ENCODE measurements at regions not wholly inside any gene's neighbourhood (a gene's known extent, or its start where the extent isn't known, plus 50 kb on each side); places are given as distances from the start of the nearest gene placed in this dataset.
"Not testable (repeated sequence)": the region's sequence is repeated elsewhere in the genome, so short reads cannot be mapped to it uniquely, and the experiment has no call there.

- ATAC-seq (no peak), DNase-seq (no peak)
- WGBS (ENCODE audit: insufficient coverage) = 86% methylated on average over 19 of the region's 19 CpGs
- Histone ChIP-seq H3K27me3 (ENCODE audit: control insufficient read depth, insufficient read depth, low read length) (no peaks in the 10 kb centered on the region), H3K27ac (ENCODE audit: low read length) (no peak overlapping the region), H3K4me1 (ENCODE audit: control insufficient read depth, insufficient read depth, low read length) (no peaks in the 10 kb centered on the region), H3K4me3 (ENCODE audit: low read length) (no peak overlapping the region), H3K36me3 (ENCODE audit: control insufficient read depth, insufficient read depth, low read length) (no peaks in the 10 kb centered on the region), H3K9me3 (ENCODE audit: control insufficient read depth, insufficient read depth, low read length) (peaks cover 7% of the 10 kb centered on the region)
- Mint-ChIP-seq H3K4me3 (no peak overlapping the region), H3K27me3 (ENCODE audit: low read depth in 2 of 2) (no peaks in the 10 kb centered on the region), H3K27ac (no peak overlapping the region), H3K36me3 (no peaks in the 10 kb centered on the region), H3K4me1 (no peaks in the 10 kb centered on the region), H3K9me3 (no peaks in the 10 kb centered on the region)
- TF ChIP-seq, protein P1, sequence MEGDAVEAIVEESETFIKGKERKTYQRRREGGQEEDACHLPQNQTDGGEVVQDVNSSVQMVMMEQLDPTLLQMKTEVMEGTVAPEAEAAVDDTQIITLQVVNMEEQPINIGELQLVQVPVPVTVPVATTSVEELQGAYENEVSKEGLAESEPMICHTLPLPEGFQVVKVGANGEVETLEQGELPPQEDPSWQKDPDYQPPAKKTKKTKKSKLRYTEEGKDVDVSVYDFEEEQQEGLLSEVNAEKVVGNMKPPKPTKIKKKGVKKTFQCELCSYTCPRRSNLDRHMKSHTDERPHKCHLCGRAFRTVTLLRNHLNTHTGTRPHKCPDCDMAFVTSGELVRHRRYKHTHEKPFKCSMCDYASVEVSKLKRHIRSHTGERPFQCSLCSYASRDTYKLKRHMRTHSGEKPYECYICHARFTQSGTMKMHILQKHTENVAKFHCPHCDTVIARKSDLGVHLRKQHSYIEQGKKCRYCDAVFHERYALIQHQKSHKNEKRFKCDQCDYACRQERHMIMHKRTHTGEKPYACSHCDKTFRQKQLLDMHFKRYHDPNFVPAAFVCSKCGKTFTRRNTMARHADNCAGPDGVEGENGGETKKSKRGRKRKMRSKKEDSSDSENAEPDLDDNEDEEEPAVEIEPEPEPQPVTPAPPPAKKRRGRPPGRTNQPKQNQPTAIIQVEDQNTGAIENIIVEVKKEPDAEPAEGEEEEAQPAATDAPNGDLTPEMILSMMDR (IDR thresholded peaks at IDR 0.05) = no peak
- intact Hi-C loops (cut with micrococcal nuclease) = no loop called here
These were observed 164.9 kb downstream of the C16orf95 start for GRCh38 chr16:87152221-87152755.

- ATAC-seq = no peak
These were observed 163.9 kb downstream of the C16orf95 start for GRCh38 chr16:87153326-87153725.

DNA sequence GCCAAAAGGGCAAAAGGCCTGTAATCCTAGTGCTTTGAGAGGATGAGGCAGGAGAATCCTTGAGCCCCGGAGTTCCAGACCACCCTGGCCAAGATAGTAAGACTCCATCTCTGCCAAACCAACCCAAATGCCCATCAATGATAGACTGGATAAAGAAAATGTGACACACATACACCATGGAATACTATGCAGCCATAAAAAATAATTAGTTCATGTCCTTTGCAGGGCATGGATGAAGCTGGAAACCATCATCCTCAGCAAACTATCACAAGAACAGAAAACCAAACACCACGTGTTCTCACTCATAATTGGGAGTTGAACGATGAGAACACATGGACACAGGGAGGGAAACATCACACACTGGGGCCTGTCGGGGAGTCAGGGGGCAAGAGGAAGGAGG is 161.9 kb downstream of the C16orf95 start:
- DNase-seq; H3K27ac ChIP-seq (ENCODE audit: low read length); H3K27me3 Mint-ChIP-seq (ENCODE audit: low read depth in 2 of 2); H3K4me3 ChIP-seq (ENCODE audit: low read length); H3K4me1 ChIP-seq (ENCODE audit: control insufficient read depth, insufficient read depth, low read length); intact Hi-C loops (cut with micrococcal nuclease); ATAC-seq; H3K9me3 ChIP-seq (ENCODE audit: control insufficient read depth, insufficient read depth, low read length); H3K27ac Mint-ChIP-seq; H3K4me1 Mint-ChIP-seq; H3K36me3 Mint-ChIP-seq; H3K36me3 ChIP-seq (ENCODE audit: control insufficient read depth, insufficient read depth, low read length); H3K4me3 Mint-ChIP-seq; H3K9me3 Mint-ChIP-seq; H3K27me3 ChIP-seq (ENCODE audit: control insufficient read depth, insufficient read depth, low read length): not testable (repeated sequence)
- WGBS (ENCODE audit: insufficient coverage) = 96% methylated on average over 3 of the region's 4 CpGs

More at GRCh38 chr16:87153326-87153725, 163.9 kb downstream of the C16orf95 start:
- intact Hi-C loops (cut with micrococcal nuclease) = no loop called here
- H3K36me3 Mint-ChIP-seq = no peaks in the 10 kb centered on the region
- Histone ChIP-seq H3K9me3 (ENCODE audit: control insufficient read depth, insufficient read depth, low read length) (peaks cover 7% of the 10 kb centered on the region), H3K4me1 (ENCODE audit: control insufficient read depth, insufficient read depth, low read length) (no peaks in the 10 kb centered on the region), H3K4me3 (ENCODE audit: low read length) (no peak overlapping the region), H3K27me3 (ENCODE audit: control insufficient read depth, insufficient read depth, low read length) (no peaks in the 10 kb centered on the region), H3K36me3 (ENCODE audit: control insufficient read depth, insufficient read depth, low read length) (no peaks in the 10 kb centered on the region), H3K27ac (ENCODE audit: low read length) (no peak overlapping the region)
- peaks cover 0 to 3% of the 10 kb centered on the region in 2 donors for H3K27me3 Mint-ChIP-seq (ENCODE audit: low read depth in 2 of 2)
- TF ChIP-seq, protein P1 (IDR thresholded peaks at IDR 0.05) = no peak
- H3K4me1 Mint-ChIP-seq = no peaks in the 10 kb centered on the region
- no peak overlapping the region for H3K27ac Mint-ChIP-seq
- WGBS (ENCODE audit: insufficient coverage) = 86% methylated on average over 8 of the region's 8 CpGs
- no peak for DNase-seq
- H3K4me3 Mint-ChIP-seq = no peak overlapping the region
- no peaks in the 10 kb centered on the region for H3K9me3 Mint-ChIP-seq

- Histone ChIP-seq H3K27ac (ENCODE audit: low read length) (no peak overlapping the region), H3K27me3 (ENCODE audit: control insufficient read depth, insufficient read depth, low read length) (no peaks in the 10 kb centered on the region), H3K4me1 (ENCODE audit: control insufficient read depth, insufficient read depth, low read length) (no peaks in the 10 kb centered on the region), H3K4me3 (ENCODE audit: low read length) (no peak overlapping the region), H3K36me3 (ENCODE audit: control insufficient read depth, insufficient read depth, low read length) (no peaks in the 10 kb centered on the region), H3K9me3 (ENCODE audit: control insufficient read depth, insufficient read depth, low read length) (peaks cover 3% of the 10 kb centered on the region)
- Mint-ChIP-seq H3K36me3 (no peaks in the 10 kb centered on the region), H3K4me1 (no peaks in the 10 kb centered on the region), H3K4me3 (no peak overlapping the region), H3K9me3 (no peaks in the 10 kb centered on the region), H3K27ac (no peak overlapping the region), H3K27me3 (ENCODE audit: low read depth in 2 of 2) (peaks cover 0 to 5% of the 10 kb centered on the region in 2 donors)
- TF ChIP-seq, protein P1 (IDR thresholded peaks at IDR 0.05) = no peak
- ATAC-seq (no peak), DNase-seq (no peak)
- intact Hi-C loops (cut with micrococcal nuclease) = no loop called here
- WGBS (ENCODE audit: insufficient coverage) = 60% methylated on average over 1 of the region's 3 CpGs
These were observed 161.0 kb downstream of the C16orf95 start for GRCh38 chr16:87156195-87156594.

All from natural killer cell (primary cell).